Pancreas (tissue), 10 donors: ENCODE measurements at regions not wholly inside any gene's neighbourhood (a gene's known extent, or its start where the extent isn't known, plus 50 kb on each side); places are given as distances from the start of the nearest gene placed in this dataset.

Experiments used
- ATAC-seq, 4 donors: fragments of 200-7000 bp; cut with Tn5 transposase; one replicate each; pipeline versions ENCODE4 v1.8.0 to v1.9.1; 2020; ENCODE audit warnings: mild to moderate bottlenecking in 4 of 4, moderate library complexity in 4 of 4
- DNase-seq, 6 donors: peaks; one replicate each; pipeline ENCODE4 v3.0.0-alpha.2; 2020
- FAIRE-seq: peaks from 2 replicates; lab custom pipeline; 2012; peaks lifted over from hg19 to GRCh38; lab: Jason Lieb, UNC
- H3K27ac ChIP-seq, 4 donors: fragments of 200-600 bp; sonication (generic); 1 replicate in 3 of 4; 2 replicates in 1 of 4; pipeline versions ENCODE4 v1.5.0 to v1.8.0; 2020
- H3K27me3 ChIP-seq, 4 donors: fragments of 200-600 bp; one replicate each; pipeline ENCODE4 v1.8.0; 2021
- H3K36me3 ChIP-seq, 3 donors: fragments of 200-600 bp; sonication (generic) in 1 of 3; one replicate each; pipeline versions ENCODE4 v1.5.0 to v1.8.0; 2020 to 2021
- H3K4me1 ChIP-seq, 3 donors: fragments of 200-600 bp; one replicate each; pipeline ENCODE4 v1.8.0; 2021
- H3K4me3 ChIP-seq, 4 donors: fragments of 200-600 bp; sonication (generic) in 2 of 4; one replicate each; pipeline versions ENCODE4 v1.5.0 to v1.8.0; 2020 to 2021
- H3K9me3 ChIP-seq, 4 donors: fragments of 200-600 bp; one replicate each; pipeline ENCODE4 v1.8.0; 2021
- WGBS, 2 donors: extraction: QIAGEN DNeasy Blood & Tissue Kit; methylation state at CpG; one replicate each; pipeline ENCODE4 v1.1.7; 2013; 5-methylcytosine and 5-hydroxymethylcytosine counted together
- intact Hi-C, 3 donors: fragments of 100-400 bp; cut with DNase I; formaldehyde crosslinking; loops; one replicate each; pipeline versions ENCODE4 v1.11.1 to v1.14.2; 2022
- TF ChIP-seq, protein P1 (sequence below), 4 donors: fragments of 200-600 bp; sonication (generic) in 3 of 4; IDR thresholded peaks; one replicate each; pipeline versions ENCODE4 v1.5.0 to v1.8.0; 2021; ENCODE audit warnings: antibody characterized with exemption in 4 of 4
- donor health status: healthy with polysubstance abuse.
- donor health status: DM: no; HTN: no; CAD: no; lungs with moderate emphysema.
- donor health status: DM: no; HTN: no; CAD: no.
- donor health status: control.
- donor health status: control.
- donor health status: Bipolar disorder and iron deficiency.
- donor health status: DM: yes; HTN: yes; CAD: no.
- donor health status: DM: no; HTN: no; CAD: no.
- donor health status: DM: no; HTN: no; CAD: no.
- donor health status: DM: yes; HTN: yes; CAD: no.

DNA sequence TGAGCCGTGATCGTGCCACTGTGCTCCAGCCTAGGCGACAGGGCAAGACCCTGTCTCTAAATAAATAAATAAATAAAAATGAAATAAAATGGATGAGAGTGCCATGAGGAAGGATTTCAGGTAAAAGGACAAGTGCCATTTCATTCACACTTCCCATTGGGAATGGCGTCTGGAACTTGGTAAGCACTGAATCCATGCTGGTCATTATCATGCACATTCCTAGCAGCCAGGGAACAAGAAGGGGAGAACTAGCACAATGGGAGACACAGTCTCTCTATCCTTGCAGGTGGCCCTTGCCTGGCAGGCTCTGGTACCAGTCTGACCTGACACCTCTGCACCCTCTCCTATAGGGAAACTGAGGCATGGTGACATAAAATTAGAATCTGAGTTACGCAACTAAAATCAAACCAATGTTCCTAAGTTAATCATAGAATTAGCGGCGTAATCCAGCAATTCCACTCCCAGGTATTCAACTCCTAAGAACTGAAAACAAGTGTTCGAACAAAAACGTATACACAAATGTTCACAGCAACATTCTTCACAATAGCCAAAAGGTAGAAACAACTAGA lies 70.8 kb upstream of the MFGE8 start:
- Histone ChIP-seq H3K4me3 (no peak overlapping the region), H3K9me3 (no peaks in the 10 kb centered on the region), H3K27ac (no peak overlapping the region), H3K27me3 (no peaks in the 10 kb centered on the region), H3K4me1 (no peaks in the 10 kb centered on the region), H3K36me3 (no peaks in the 10 kb centered on the region)
- intact Hi-C loops: no loop called here
- FAIRE-seq: no peak
- no peak for DNase-seq
- ATAC-seq: no peak
- TF ChIP-seq, protein P1, sequence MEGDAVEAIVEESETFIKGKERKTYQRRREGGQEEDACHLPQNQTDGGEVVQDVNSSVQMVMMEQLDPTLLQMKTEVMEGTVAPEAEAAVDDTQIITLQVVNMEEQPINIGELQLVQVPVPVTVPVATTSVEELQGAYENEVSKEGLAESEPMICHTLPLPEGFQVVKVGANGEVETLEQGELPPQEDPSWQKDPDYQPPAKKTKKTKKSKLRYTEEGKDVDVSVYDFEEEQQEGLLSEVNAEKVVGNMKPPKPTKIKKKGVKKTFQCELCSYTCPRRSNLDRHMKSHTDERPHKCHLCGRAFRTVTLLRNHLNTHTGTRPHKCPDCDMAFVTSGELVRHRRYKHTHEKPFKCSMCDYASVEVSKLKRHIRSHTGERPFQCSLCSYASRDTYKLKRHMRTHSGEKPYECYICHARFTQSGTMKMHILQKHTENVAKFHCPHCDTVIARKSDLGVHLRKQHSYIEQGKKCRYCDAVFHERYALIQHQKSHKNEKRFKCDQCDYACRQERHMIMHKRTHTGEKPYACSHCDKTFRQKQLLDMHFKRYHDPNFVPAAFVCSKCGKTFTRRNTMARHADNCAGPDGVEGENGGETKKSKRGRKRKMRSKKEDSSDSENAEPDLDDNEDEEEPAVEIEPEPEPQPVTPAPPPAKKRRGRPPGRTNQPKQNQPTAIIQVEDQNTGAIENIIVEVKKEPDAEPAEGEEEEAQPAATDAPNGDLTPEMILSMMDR (IDR thresholded peaks at IDR 0.05): no peak
- 89 to 96% methylated on average over 9 of the region's 9 CpGs for WGBS, 2 donors

DNA sequence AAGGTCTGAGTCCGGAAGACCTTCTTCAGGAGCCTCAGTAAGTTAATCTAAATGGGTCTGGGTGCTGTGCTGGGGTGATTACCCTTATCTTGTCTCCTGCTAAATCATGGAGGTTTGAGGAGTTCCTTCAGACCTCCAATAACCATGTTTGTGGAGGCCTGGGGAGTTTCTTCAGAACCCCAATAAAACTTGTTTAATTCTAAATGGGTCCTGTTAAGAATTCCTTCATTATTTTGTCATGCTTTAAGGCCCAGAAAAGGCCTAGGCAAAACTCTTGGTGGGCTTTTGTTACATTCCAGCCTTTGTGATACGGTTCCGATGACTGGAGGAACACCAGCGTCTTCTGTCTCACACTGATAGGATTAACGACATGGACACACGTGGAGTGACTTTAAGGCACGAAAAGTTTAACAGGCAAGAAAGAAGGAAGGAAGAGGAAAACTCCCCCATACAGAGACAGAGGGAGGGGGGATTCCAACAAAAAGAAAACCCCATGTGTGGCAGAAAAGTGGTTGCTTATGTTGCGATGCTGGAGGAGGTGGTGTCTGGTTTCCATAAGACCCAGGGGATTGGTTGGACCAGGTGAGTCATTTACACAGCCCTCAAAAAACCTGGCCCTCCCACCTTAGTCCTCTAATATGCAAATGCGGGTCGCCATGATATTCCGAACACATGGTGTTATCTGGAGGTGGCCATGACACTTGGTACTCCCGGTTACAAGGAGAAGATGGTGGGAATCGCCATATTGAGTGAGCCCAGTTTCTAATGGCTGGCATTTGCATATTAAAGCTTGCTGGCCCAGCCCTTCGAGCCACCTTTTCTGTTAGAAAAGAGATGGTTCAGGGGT lies 72.6 kb upstream of the MFGE8 start:
- DNase-seq: no peak
- TF ChIP-seq, protein P1 (IDR thresholded peaks at IDR 0.05): no peak

DNA sequence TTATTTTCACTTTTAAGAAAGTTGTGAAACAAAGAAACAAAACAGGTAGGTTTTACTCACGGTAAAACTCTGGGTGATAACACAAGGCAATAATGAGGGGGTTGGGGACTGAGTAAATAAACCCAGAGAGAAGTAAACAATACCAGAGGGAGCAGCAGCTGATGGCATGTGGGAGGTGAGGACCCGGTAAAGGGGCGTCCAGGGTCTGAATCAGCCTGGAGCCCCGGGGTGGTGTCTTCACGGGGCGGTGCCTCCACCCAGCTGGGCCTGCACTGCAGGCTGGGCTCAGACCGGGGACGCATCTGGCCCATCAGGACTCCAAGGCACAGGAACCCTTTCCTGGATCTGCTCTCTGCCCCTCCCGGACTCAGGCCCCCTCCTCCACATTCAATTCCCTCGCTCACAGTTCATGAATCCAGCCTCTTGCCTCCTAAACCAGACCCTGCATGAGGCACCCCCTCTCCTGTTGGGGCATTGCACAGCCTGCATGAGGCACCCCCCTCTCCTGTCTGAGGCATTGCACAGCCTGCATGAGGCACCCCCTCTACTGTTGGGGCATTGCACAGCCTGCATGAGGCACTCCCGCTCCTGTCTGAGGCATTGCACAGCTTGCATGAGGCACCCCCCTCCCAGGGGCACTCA lies 73.9 kb upstream of the MFGE8 start:
- no peak overlapping the region for H3K27ac ChIP-seq
- DNase-seq (no peak), FAIRE-seq (no peak), ATAC-seq (no peak)
- H3K36me3 ChIP-seq: no peaks in the 10 kb centered on the region
- WGBS, 2 donors: 49 to 53% methylated on average over 8 to 11 of the region's 11 CpGs
- intact Hi-C loops: no loop called here
- H3K27me3 ChIP-seq: no peaks in the 10 kb centered on the region
- H3K4me3 ChIP-seq: no peak overlapping the region
- H3K9me3 ChIP-seq: no peaks in the 10 kb centered on the region
- no peaks in the 10 kb centered on the region for H3K4me1 ChIP-seq
- TF ChIP-seq, protein P1 (IDR thresholded peaks at IDR 0.05): no peak

More for the DNA sequence above, 72.6 kb upstream of the MFGE8 start:
- FAIRE-seq: no peak
- H3K36me3 ChIP-seq: no peaks in the 10 kb centered on the region
- no peak for ATAC-seq
- H3K27me3 ChIP-seq: no peaks in the 10 kb centered on the region
- no peak overlapping the region for H3K27ac ChIP-seq
- intact Hi-C loops: no loop called here
- no peak overlapping the region for H3K4me3 ChIP-seq
- 73 to 75% methylated on average over 14 of the region's 14 CpGs for WGBS, 2 donors
- no peaks in the 10 kb centered on the region for H3K4me1 ChIP-seq
- H3K9me3 ChIP-seq: no peaks in the 10 kb centered on the region

DNA sequence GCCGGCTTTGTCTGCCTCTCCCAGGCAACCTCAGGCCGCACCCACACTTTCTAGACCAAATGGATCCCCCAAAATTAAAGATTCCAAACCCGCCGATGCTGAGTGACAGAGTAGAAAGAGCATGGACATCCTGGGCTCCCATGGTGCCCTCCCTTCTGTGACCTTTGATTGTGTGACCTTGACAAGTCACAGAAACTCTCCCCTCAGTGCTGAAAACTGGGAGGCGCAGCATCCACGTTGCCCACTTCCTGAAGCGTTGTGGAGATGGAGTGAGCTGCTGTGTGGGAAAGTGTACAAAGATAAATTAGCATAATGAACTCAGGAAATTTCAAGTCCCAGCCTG lies 74.4 kb upstream of the MFGE8 start:
- TF ChIP-seq, protein P1 (IDR thresholded peaks at IDR 0.05): no peak
- intact Hi-C loops: no loop called here
- 57 to 75% methylated on average over 7 of the region's 7 CpGs for WGBS, 2 donors

More for the DNA sequence above, 74.4 kb upstream of the MFGE8 start:
- ATAC-seq (no peak), FAIRE-seq (no peak), DNase-seq (no peak)
- H3K4me1 ChIP-seq: no peaks in the 10 kb centered on the region
- H3K4me3 ChIP-seq: no peak overlapping the region
- H3K36me3 ChIP-seq: no peaks in the 10 kb centered on the region
- no peaks in the 10 kb centered on the region for H3K9me3 ChIP-seq
- H3K27ac ChIP-seq: no peak overlapping the region
- H3K27me3 ChIP-seq: no peaks in the 10 kb centered on the region
